ENCODE measurements at regions not wholly inside any gene's neighbourhood (a gene's known extent, or its start where the extent isn't known, plus 50 kb on each side); places are given as distances from the start of the nearest gene placed in this dataset.
"Not testable (repeated sequence)": the region's sequence is repeated elsewhere in the genome, so short reads cannot be mapped to it uniquely, and the experiment has no call there.

DNA sequence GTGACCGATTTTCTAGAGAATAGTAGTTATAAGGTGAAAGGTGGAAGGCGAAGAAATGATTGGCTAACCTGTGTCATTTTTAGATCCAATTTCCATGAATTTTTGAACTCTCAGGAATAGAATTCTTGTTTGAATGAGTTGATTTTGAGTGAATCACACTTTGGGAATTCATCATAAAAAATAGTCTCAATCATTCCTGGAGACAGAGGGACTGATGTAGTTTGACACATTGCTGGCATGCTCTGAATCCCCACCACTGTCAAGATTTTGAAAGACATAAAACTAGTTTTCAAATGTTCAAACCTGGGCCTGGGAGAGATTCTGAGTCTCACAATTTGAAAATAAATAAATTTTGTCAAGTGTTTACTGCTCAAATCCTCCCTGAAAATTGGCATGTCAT, 861.4 kb upstream of the RAG2 start:
- Mint-ChIP-seq H3K27me3 (no peaks in the 10 kb centered on the region), H3K27ac (no peak overlapping the region), H3K36me3 (no peaks in the 10 kb centered on the region), H3K4me1 (no peaks in the 10 kb centered on the region), H3K9me3 (peaks cover 2 to 22% (median 10%) of the 10 kb centered on the region in 8 donors), H3K4me3 (no peak overlapping the region)
- Histone ChIP-seq H3K27ac (ENCODE audit: low read depth, low read length) (no peak overlapping the region), H3K27me3 (ENCODE audit: insufficient read depth, low read length) (no peaks in the 10 kb centered on the region), H3K9me3 (ENCODE audit: control insufficient read depth in 1 of 2, low read length in 2 of 2) (no peaks in the 10 kb centered on the region), H3K4me1 (ENCODE audit: insufficient read depth, low read length) (no peaks in the 10 kb centered on the region), H3K4me3 (ENCODE audit: low read length in 2 of 2) (no peak overlapping the region), H3K36me3 (ENCODE audit: insufficient read depth, low read length) (no peaks in the 10 kb centered on the region)
- ChIA-PET POLR2A (ENCODE audit: partially characterized antibody) (no interaction called here), CTCF (ENCODE audit: partially characterized antibody) (no interaction called here)
- intact Hi-C loops (cut with micrococcal nuclease) = no loop called here
- no peak for DNase-seq

DNA sequence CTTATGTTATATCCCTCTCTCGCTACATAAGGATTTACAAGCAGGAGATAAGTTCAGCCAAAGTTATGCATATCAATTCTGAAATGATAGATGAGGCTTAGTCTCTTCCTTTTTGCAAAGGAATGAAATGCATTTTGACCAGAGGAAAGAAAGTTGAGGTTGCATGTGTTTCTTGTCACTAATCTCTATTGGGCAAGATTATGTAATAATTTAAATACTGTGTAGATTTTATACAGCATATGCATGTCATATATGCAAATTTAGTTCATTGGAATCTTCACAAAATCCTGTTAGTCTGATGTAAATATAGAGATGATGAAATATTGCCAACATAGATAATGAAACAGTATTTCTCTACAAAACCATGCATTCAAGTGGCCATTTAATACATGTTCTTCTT, 858.7 kb upstream of the RAG2 start:
- POLR2A ChIA-PET (ENCODE audit: partially characterized antibody) = no interaction called here
- no peaks in the 10 kb centered on the region for H3K27me3 ChIP-seq (ENCODE audit: insufficient read depth, low read length)

DNA sequence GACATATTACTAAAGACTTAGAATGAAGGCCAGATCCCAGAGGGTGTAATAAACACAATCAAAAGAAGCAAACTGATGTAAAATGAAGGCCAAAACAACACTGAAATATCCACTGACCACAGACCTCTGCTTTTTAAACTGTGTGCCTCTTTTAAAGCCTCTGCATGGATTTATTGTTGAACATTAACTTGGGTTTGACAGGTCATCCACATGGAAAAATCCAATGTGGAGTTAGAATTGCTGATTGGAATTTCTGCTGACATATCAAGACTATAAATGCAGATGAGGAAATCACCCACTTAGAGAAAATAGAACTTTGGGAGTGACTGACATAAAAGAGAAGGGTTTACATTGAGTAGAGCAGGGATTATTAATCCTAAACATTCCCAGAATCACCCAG, 853.9 kb upstream of the RAG2 start:
- no peaks in the 10 kb centered on the region for H3K36me3 ChIP-seq (ENCODE audit: insufficient read depth, low read length)
- H3K27ac Mint-ChIP-seq = no peak overlapping the region
- intact Hi-C loops (cut with micrococcal nuclease) = no loop called here
- no peaks in the 10 kb centered on the region for H3K9me3 ChIP-seq (ENCODE audit: control insufficient read depth in 1 of 2, low read length in 2 of 2)
- H3K9me3 Mint-ChIP-seq = peaks cover 0 to 13% (median 6%) of the 10 kb centered on the region in 8 donors
- ChIA-PET POLR2A (ENCODE audit: partially characterized antibody) (no interaction called here), CTCF (ENCODE audit: partially characterized antibody) (no interaction called here)
- H3K27me3 ChIP-seq (ENCODE audit: insufficient read depth, low read length) = no peaks in the 10 kb centered on the region
- H3K36me3 Mint-ChIP-seq = no peaks in the 10 kb centered on the region
- no peaks in the 10 kb centered on the region for H3K4me1 Mint-ChIP-seq
- no peaks in the 10 kb centered on the region for H3K27me3 Mint-ChIP-seq
- no peak overlapping the region for H3K27ac ChIP-seq (ENCODE audit: low read depth, low read length)
- H3K4me1 ChIP-seq (ENCODE audit: insufficient read depth, low read length) = no peaks in the 10 kb centered on the region
- no peak for DNase-seq
- no peak overlapping the region for H3K4me3 ChIP-seq (ENCODE audit: low read length in 2 of 2)
- no peak overlapping the region for H3K4me3 Mint-ChIP-seq

More for the DNA sequence above, 858.7 kb upstream of the RAG2 start:
- Histone ChIP-seq H3K4me1 (ENCODE audit: insufficient read depth, low read length) (no peaks in the 10 kb centered on the region), H3K27ac (ENCODE audit: low read depth, low read length) (no peak overlapping the region), H3K4me3 (ENCODE audit: low read length in 2 of 2) (no peak overlapping the region), H3K36me3 (ENCODE audit: insufficient read depth, low read length) (no peaks in the 10 kb centered on the region), H3K9me3 (ENCODE audit: control insufficient read depth in 1 of 2, low read length in 2 of 2) (no peaks in the 10 kb centered on the region)
- Mint-ChIP-seq H3K4me1 (no peaks in the 10 kb centered on the region), H3K4me3 (no peak overlapping the region), H3K36me3 (no peaks in the 10 kb centered on the region), H3K27me3 (no peaks in the 10 kb centered on the region), H3K9me3 (peaks cover 0 to 16% (median 7%) of the 10 kb centered on the region in 8 donors), H3K27ac (no peak overlapping the region)
- no peak for DNase-seq
- intact Hi-C loops (cut with micrococcal nuclease) = no loop called here
- CTCF ChIA-PET (ENCODE audit: partially characterized antibody) = no interaction called here

DNA sequence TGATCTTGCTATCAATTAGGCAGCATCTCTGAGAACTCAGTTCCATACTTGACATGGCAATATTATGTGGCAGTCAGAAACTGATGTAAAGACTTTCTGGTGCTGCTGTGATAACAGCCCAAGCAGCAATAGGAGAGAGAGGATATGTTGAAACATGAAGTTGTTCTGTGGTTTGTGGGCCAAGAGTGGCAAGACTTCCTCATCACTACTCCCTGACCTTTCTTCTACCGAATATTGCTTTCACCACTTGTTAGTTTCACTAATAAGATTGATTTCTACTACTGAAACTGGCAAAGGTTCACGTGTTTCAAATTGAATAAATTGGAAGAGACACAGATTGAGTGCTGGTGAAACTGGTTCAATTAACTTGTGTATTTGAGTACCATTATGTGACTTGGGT, 852.6 kb upstream of the RAG2 start:
- H3K36me3 Mint-ChIP-seq = no peaks in the 10 kb centered on the region
- CTCF ChIA-PET (ENCODE audit: partially characterized antibody) = no interaction called here
- intact Hi-C loops (cut with micrococcal nuclease) = no loop called here
- H3K9me3 Mint-ChIP-seq = peaks cover 0 to 16% (median 5%) of the 10 kb centered on the region in 8 donors
- H3K36me3 ChIP-seq (ENCODE audit: insufficient read depth, low read length) = no peaks in the 10 kb centered on the region
- no peaks in the 10 kb centered on the region for H3K27me3 ChIP-seq (ENCODE audit: insufficient read depth, low read length)
- no peak overlapping the region for H3K4me3 ChIP-seq (ENCODE audit: low read length in 2 of 2)
- H3K27ac Mint-ChIP-seq = no peak overlapping the region
- no peaks in the 10 kb centered on the region for H3K4me1 ChIP-seq (ENCODE audit: insufficient read depth, low read length)
- H3K27ac ChIP-seq (ENCODE audit: low read depth, low read length) = no peak overlapping the region
- no peaks in the 10 kb centered on the region for H3K4me1 Mint-ChIP-seq
- no peak overlapping the region for H3K4me3 Mint-ChIP-seq
- H3K27me3 Mint-ChIP-seq = no peaks in the 10 kb centered on the region
- DNase-seq = no peak
- POLR2A ChIA-PET (ENCODE audit: partially characterized antibody) = no interaction called here
- no peaks in the 10 kb centered on the region for H3K9me3 ChIP-seq (ENCODE audit: control insufficient read depth in 1 of 2, low read length in 2 of 2)

DNA sequence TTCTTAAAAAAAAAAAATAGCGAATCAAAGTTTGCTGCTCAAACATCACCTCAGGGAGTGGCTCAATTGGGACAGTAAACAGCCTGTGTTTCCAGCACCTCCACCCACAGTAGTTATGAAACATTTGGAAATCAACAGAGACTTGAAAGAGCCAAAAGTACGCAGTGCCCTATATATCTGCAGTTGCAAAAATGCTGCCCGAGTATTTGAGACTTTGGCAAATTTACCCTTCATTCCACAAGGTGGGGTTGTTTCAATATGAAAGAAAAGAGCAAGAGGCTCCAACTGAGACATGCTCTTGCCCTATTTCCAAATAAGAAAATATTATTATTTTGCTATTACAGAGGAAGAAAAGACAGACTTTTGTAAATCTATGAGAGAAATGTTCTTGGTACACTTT, 851.1 kb upstream of the RAG2 start:
- no peak for DNase-seq
- intact Hi-C loops (cut with micrococcal nuclease) = no loop called here
- Histone ChIP-seq H3K9me3 (ENCODE audit: control insufficient read depth in 1 of 2, low read length in 2 of 2) (no peaks in the 10 kb centered on the region), H3K4me3 (ENCODE audit: low read length in 2 of 2) (no peak overlapping the region), H3K36me3 (ENCODE audit: insufficient read depth, low read length) (no peaks in the 10 kb centered on the region), H3K27me3 (ENCODE audit: insufficient read depth, low read length) (no peaks in the 10 kb centered on the region), H3K4me1 (ENCODE audit: insufficient read depth, low read length) (no peaks in the 10 kb centered on the region), H3K27ac (ENCODE audit: low read depth, low read length) (no peak overlapping the region)
- ChIA-PET CTCF (ENCODE audit: partially characterized antibody) (no interaction called here), POLR2A (ENCODE audit: partially characterized antibody) (no interaction called here)
- Mint-ChIP-seq H3K4me3 (no peak overlapping the region), H3K27ac (no peak overlapping the region), H3K4me1 (no peaks in the 10 kb centered on the region), H3K27me3 (no peaks in the 10 kb centered on the region), H3K9me3 (peaks cover 0 to 15% (median 4%) of the 10 kb centered on the region in 8 donors), H3K36me3 (no peaks in the 10 kb centered on the region)

DNA sequence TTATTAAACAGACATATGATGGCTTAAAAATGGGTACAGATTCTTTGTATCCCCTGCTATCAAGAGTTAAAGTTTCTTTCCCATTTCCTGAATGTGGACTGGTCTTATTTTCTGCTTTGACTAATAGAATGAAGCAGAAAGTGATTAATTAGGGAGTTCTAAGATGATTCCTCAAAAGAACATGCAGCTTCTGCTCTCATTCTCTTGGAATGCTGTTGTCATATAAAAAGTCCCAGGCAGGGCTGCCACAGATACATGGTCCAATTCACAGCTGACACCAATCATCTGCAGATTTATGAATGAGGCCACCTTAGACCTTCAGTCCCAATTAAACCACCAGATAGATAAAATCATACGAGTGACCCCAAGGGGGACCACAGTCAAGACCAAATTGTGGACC, 844.5 kb upstream of the RAG2 start:
- ChIA-PET CTCF (ENCODE audit: partially characterized antibody) (no interaction called here), POLR2A (ENCODE audit: partially characterized antibody) (no interaction called here)

DNA sequence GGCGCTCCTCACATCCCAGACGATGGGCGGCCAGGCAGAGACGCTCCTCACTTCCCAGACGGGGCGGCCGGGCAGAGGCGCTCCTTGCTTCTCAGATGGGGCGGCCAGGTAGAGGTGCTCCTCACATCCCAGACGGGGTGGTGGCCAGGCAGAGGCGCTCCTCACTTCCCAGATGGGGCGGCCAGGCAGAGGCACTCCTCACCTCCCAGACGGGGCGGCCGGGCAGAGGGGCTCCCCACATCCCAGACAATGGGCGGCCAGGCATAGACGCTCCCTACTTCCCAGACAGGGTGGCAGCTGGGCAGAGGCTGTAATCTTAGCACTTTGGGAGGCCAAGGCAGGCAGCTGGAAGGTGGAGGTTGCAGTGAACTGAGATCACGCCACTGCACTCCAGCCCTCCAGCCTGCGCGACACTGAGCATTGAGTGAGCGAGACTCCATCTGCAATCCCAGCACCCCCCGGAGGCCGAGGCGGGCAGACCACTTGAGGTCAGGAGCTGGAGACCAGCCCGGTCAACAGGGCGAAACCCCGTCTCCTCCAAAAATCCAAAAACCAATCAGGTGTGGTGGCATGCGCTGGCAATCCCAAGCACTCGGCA, 833.7 kb upstream of the RAG2 start:
- H3K27ac ChIP-seq (ENCODE audit: low read depth, low read length); H3K4me3 ChIP-seq (ENCODE audit: low read length in 2 of 2); H3K4me1 Mint-ChIP-seq; H3K4me3 Mint-ChIP-seq; CTCF ChIA-PET (ENCODE audit: partially characterized antibody); H3K27ac Mint-ChIP-seq; intact Hi-C loops (cut with micrococcal nuclease); POLR2A ChIA-PET (ENCODE audit: partially characterized antibody); H3K4me1 ChIP-seq (ENCODE audit: insufficient read depth, low read length); DNase-seq; H3K9me3 ChIP-seq (ENCODE audit: control insufficient read depth in 1 of 2, low read length in 2 of 2); H3K27me3 Mint-ChIP-seq; H3K36me3 ChIP-seq (ENCODE audit: insufficient read depth, low read length); H3K27me3 ChIP-seq (ENCODE audit: insufficient read depth, low read length); H3K36me3 Mint-ChIP-seq: not testable (repeated sequence)
- H3K9me3 Mint-ChIP-seq = peaks cover 2 to 22% (median 13%) of the 10 kb centered on the region in 8 donors

More for the DNA sequence above, 844.5 kb upstream of the RAG2 start:
- no peak for DNase-seq
- Histone ChIP-seq H3K36me3 (ENCODE audit: insufficient read depth, low read length) (no peaks in the 10 kb centered on the region), H3K27ac (ENCODE audit: low read depth, low read length) (no peak overlapping the region), H3K9me3 (ENCODE audit: control insufficient read depth in 1 of 2, low read length in 2 of 2) (no peaks in the 10 kb centered on the region), H3K27me3 (ENCODE audit: insufficient read depth, low read length) (no peaks in the 10 kb centered on the region), H3K4me1 (ENCODE audit: insufficient read depth, low read length) (no peaks in the 10 kb centered on the region), H3K4me3 (ENCODE audit: low read length in 2 of 2) (no peak overlapping the region)
- Mint-ChIP-seq H3K27ac (no peak overlapping the region), H3K27me3 (no peaks in the 10 kb centered on the region), H3K36me3 (no peaks in the 10 kb centered on the region), H3K4me1 (no peaks in the 10 kb centered on the region), H3K4me3 (no peak overlapping the region), H3K9me3 (peaks cover 0 to 17% (median 6%) of the 10 kb centered on the region in 8 donors)
- intact Hi-C loops (cut with micrococcal nuclease) = no loop called here

All from CD4-positive, alpha-beta memory T cell (primary cell).